ENCODE measurements at regions not wholly inside any gene's neighbourhood (a gene's known extent, or its start where the extent isn't known, plus 50 kb on each side); places are given as distances from the start of the nearest gene placed in this dataset.

- TF ChIP-seq, protein P1, sequence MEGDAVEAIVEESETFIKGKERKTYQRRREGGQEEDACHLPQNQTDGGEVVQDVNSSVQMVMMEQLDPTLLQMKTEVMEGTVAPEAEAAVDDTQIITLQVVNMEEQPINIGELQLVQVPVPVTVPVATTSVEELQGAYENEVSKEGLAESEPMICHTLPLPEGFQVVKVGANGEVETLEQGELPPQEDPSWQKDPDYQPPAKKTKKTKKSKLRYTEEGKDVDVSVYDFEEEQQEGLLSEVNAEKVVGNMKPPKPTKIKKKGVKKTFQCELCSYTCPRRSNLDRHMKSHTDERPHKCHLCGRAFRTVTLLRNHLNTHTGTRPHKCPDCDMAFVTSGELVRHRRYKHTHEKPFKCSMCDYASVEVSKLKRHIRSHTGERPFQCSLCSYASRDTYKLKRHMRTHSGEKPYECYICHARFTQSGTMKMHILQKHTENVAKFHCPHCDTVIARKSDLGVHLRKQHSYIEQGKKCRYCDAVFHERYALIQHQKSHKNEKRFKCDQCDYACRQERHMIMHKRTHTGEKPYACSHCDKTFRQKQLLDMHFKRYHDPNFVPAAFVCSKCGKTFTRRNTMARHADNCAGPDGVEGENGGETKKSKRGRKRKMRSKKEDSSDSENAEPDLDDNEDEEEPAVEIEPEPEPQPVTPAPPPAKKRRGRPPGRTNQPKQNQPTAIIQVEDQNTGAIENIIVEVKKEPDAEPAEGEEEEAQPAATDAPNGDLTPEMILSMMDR (IDR thresholded peaks at IDR 0.05): no peak
- TF ChIP-seq SIN3A (IDR thresholded peaks at IDR 0.05; ENCODE audit: borderline replicate concordance, insufficient read depth, low read depth, low read length): no peak
These were observed 981.2 kb upstream of the KLHL29 start for GRCh38 chr2:22403748-22404147.

Measured in Panc1 (cell line).